Fibroblast of peridontal ligament (primary cell): ENCODE measurements at regions not wholly inside any gene's neighbourhood (a gene's known extent, or its start where the extent isn't known, plus 50 kb on each side); places are given as distances from the start of the nearest gene placed in this dataset.
A peak's percentile ranks its signal among the peaks of the same experiment; 100 is the strongest.
"Not testable (repeated sequence)": the region's sequence is repeated elsewhere in the genome, so short reads cannot be mapped to it uniquely, and the experiment has no call there.

Experiments used
- DNase-seq: peaks from one replicate; pipeline ENCODE4 v3.0.0-alpha.2; 2010; ENCODE audit errors: extremely low read depth

GRCh38 chr4:33882246-33882990, 2361.9 kb downstream of the ARAP2 start:
- peak; percentile 18 for DNase-seq

- DNase-seq = peak; percentile 9
Measured at GRCh38 chr4:33883111-33883510, 2361.2 kb downstream of the ARAP2 start.

GRCh38 chr4:33886356-33886755, 2358.0 kb downstream of the ARAP2 start:
- no peak for DNase-seq

- DNase-seq = peak; percentile 21
Measured at GRCh38 chr4:33890841-33891240, 2353.5 kb downstream of the ARAP2 start.

GRCh38 chr4:33911959-33912358, 2332.4 kb downstream of the ARAP2 start:
- peak; percentile 21 for DNase-seq

- no peak for DNase-seq
Measured at GRCh38 chr4:33914386-33914785, 2329.9 kb downstream of the ARAP2 start.

- no peak for DNase-seq
Measured at GRCh38 chr4:33923469-33923868, 2320.8 kb downstream of the ARAP2 start.

- DNase-seq = peak; percentile 59
Measured at GRCh38 chr4:33924239-33924638, 2320.1 kb downstream of the ARAP2 start.

GRCh38 chr4:33924811-33925210, 2319.5 kb downstream of the ARAP2 start:
- peak; percentile 12 for DNase-seq

GRCh38 chr4:33930497-33930896, 2313.8 kb downstream of the ARAP2 start:
- DNase-seq = peak; percentile 9

GRCh38 chr4:33931026-33931425, 2313.3 kb downstream of the ARAP2 start:
- peak; percentile 12 for DNase-seq

- DNase-seq = peak; percentile 55
Measured at GRCh38 chr4:33940281-33940680, 2304.0 kb downstream of the ARAP2 start.

GRCh38 chr4:33941854-33942253, 2302.5 kb downstream of the ARAP2 start:
- DNase-seq = no peak

GRCh38 chr4:33948921-33949320, 2295.4 kb downstream of the ARAP2 start:
- no peak for DNase-seq

- not testable (repeated sequence) for DNase-seq
Measured at GRCh38 chr4:33953848-33954247, 2290.5 kb downstream of the ARAP2 start.

GRCh38 chr4:33954759-33955158, 2289.6 kb downstream of the ARAP2 start:
- DNase-seq = no peak

GRCh38 chr4:33959519-33959918, 2284.8 kb downstream of the ARAP2 start:
- DNase-seq = no peak

- peak; percentile 53 for DNase-seq
Measured at GRCh38 chr4:33961761-33962160, 2282.6 kb downstream of the ARAP2 start.

- DNase-seq = no peak
Measured at GRCh38 chr4:33966808-33967207, 2277.5 kb downstream of the ARAP2 start.

GRCh38 chr4:33974270-33974669, 2270.0 kb downstream of the ARAP2 start:
- no peak for DNase-seq

GRCh38 chr4:33975995-33976394, 2268.3 kb downstream of the ARAP2 start:
- peak; percentile 35 for DNase-seq

GRCh38 chr4:33979781-33980180, 2264.5 kb downstream of the ARAP2 start:
- DNase-seq = not testable (repeated sequence)

- DNase-seq = no peak
Measured at GRCh38 chr4:33980361-33980760, 2264.0 kb downstream of the ARAP2 start.
